ENCODE measurements at regions not wholly inside any gene's neighbourhood (a gene's known extent, or its start where the extent isn't known, plus 50 kb on each side); places are given as distances from the start of the nearest gene placed in this dataset.

- Histone ChIP-seq H3K36me3 (no peaks in the 10 kb centered on the region), H3K27me3 (replicated peaks; ENCODE audit: insufficient read depth) (no peaks in the 10 kb centered on the region), H3K4me1 (ENCODE audit: control insufficient read depth in 1 of 2, low read depth in 2 of 2) (no peaks in the 10 kb centered on the region), H3K9me3 (no peaks in the 10 kb centered on the region), H3K27ac (no peak overlapping the region), H3K4me3 (no peak overlapping the region)
- no peak for TF ChIP-seq CTCF (IDR thresholded peaks at IDR 0.05)
- DNase-seq (ENCODE audit: low spot score) (no peak), ATAC-seq (ENCODE audit: insufficient number of reproducible peaks, low FRiP score, low read depth) (no peak)
Observed at GRCh38 chrX:38991656-38992440, 190.6 kb downstream of the MID1IP1 start.

GRCh38 chrX:38992441-38993096 is 191.3 kb downstream of the MID1IP1 start:
- ATAC-seq (ENCODE audit: insufficient number of reproducible peaks, low FRiP score, low read depth) = no peak
- Histone ChIP-seq H3K36me3 (no peaks in the 10 kb centered on the region), H3K4me1 (ENCODE audit: control insufficient read depth in 1 of 2, low read depth in 2 of 2) (no peaks in the 10 kb centered on the region), H3K27ac (no peak overlapping the region), H3K4me3 (no peak overlapping the region), H3K27me3 (replicated peaks; ENCODE audit: insufficient read depth) (no peaks in the 10 kb centered on the region), H3K9me3 (no peaks in the 10 kb centered on the region)
- no peak for TF ChIP-seq CTCF (IDR thresholded peaks at IDR 0.05)
- no peak for DNase-seq (ENCODE audit: low spot score)

- TF ChIP-seq CTCF (IDR thresholded peaks at IDR 0.05) = no peak
- Histone ChIP-seq H3K36me3 (no peaks in the 10 kb centered on the region), H3K4me1 (ENCODE audit: control insufficient read depth in 1 of 2, low read depth in 2 of 2) (no peaks in the 10 kb centered on the region), H3K4me3 (no peak overlapping the region), H3K27ac (no peak overlapping the region), H3K9me3 (no peaks in the 10 kb centered on the region), H3K27me3 (replicated peaks; ENCODE audit: insufficient read depth) (no peaks in the 10 kb centered on the region)
- ATAC-seq (ENCODE audit: insufficient number of reproducible peaks, low FRiP score, low read depth) = no peak
- no peak for DNase-seq (ENCODE audit: low spot score)
Observed at GRCh38 chrX:38993500-38993899, 192.2 kb downstream of the MID1IP1 start.

- DNase-seq (ENCODE audit: low spot score) (no peak), ATAC-seq (ENCODE audit: insufficient number of reproducible peaks, low FRiP score, low read depth) (no peak)
- H3K9me3 ChIP-seq = no peaks in the 10 kb centered on the region
- TF ChIP-seq CTCF (IDR thresholded peaks at IDR 0.05) = no peak
- H3K27me3 ChIP-seq (replicated peaks; ENCODE audit: insufficient read depth) = no peaks in the 10 kb centered on the region
- no peak overlapping the region for H3K27ac ChIP-seq
- H3K36me3 ChIP-seq = no peaks in the 10 kb centered on the region
- no peak overlapping the region for H3K4me3 ChIP-seq
- H3K4me1 ChIP-seq (ENCODE audit: control insufficient read depth in 1 of 2, low read depth in 2 of 2) = no peaks in the 10 kb centered on the region
Observed at GRCh38 chrX:38999099-38999498, 197.8 kb downstream of the MID1IP1 start.

- no peaks in the 10 kb centered on the region for H3K36me3 ChIP-seq
- no peaks in the 10 kb centered on the region for H3K9me3 ChIP-seq
- no peaks in the 10 kb centered on the region for H3K4me1 ChIP-seq (ENCODE audit: control insufficient read depth in 1 of 2, low read depth in 2 of 2)
- DNase-seq (ENCODE audit: low spot score) (no peak), ATAC-seq (ENCODE audit: insufficient number of reproducible peaks, low FRiP score, low read depth) (no peak)
- no peak overlapping the region for H3K27ac ChIP-seq
- H3K4me3 ChIP-seq = no peak overlapping the region
- no peak for TF ChIP-seq CTCF (IDR thresholded peaks at IDR 0.05)
- H3K27me3 ChIP-seq (replicated peaks; ENCODE audit: insufficient read depth) = no peaks in the 10 kb centered on the region
Observed at GRCh38 chrX:38999967-39000745, 198.9 kb downstream of the MID1IP1 start.
